GM12873 (cell line): ENCODE measurements at regions not wholly inside any gene's neighbourhood (a gene's known extent, or its start where the extent isn't known, plus 50 kb on each side); places are given as distances from the start of the nearest gene placed in this dataset.

Experiments
- TF ChIP-seq, protein P1 (sequence below): IDR thresholded peaks from 2 replicates; pipeline ENCODE4 v1.5.1; 2012; ENCODE audit warnings: low read depth, mild to moderate bottlenecking, moderate library complexity, low read length, control low read depth; ENCODE audit not compliant: insufficient read depth; ENCODE audit errors: missing control alignments

DNA sequence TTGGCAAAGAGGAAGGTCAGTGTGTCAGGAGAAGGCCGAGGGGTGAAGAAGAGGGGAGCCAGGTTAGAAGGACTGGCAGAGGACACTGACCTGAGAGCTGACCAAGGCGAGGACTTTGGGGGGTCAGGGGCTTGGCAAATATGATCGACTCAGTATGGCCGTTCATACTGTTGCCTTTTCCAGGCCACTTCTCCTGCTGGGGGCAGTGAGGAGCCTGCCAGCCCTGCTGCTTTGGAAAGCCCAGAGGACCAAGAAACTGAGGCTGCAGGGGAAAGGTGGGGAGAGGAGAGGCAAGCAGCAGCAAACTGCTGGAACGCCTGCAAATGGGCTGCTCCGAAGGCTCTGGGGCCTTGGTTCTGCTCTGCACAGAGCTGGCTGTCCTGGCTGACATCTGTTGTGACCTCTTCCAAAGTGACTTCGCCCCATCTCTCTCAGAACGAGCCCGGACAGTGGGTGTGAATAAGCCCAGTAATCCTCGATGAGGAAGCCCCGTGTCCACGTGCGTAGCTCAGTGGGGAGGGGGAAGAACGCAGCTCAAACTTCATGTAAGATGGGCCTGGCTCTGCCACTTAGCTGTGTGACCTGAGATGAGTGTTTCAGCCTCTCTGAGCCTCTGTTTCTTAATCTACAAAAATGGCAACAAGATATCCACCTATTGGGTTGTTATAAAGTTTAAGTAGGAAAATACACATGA, 111.3 kb downstream of the SALL1 start:
- TF ChIP-seq, protein P1, sequence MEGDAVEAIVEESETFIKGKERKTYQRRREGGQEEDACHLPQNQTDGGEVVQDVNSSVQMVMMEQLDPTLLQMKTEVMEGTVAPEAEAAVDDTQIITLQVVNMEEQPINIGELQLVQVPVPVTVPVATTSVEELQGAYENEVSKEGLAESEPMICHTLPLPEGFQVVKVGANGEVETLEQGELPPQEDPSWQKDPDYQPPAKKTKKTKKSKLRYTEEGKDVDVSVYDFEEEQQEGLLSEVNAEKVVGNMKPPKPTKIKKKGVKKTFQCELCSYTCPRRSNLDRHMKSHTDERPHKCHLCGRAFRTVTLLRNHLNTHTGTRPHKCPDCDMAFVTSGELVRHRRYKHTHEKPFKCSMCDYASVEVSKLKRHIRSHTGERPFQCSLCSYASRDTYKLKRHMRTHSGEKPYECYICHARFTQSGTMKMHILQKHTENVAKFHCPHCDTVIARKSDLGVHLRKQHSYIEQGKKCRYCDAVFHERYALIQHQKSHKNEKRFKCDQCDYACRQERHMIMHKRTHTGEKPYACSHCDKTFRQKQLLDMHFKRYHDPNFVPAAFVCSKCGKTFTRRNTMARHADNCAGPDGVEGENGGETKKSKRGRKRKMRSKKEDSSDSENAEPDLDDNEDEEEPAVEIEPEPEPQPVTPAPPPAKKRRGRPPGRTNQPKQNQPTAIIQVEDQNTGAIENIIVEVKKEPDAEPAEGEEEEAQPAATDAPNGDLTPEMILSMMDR, result no peak

DNA sequence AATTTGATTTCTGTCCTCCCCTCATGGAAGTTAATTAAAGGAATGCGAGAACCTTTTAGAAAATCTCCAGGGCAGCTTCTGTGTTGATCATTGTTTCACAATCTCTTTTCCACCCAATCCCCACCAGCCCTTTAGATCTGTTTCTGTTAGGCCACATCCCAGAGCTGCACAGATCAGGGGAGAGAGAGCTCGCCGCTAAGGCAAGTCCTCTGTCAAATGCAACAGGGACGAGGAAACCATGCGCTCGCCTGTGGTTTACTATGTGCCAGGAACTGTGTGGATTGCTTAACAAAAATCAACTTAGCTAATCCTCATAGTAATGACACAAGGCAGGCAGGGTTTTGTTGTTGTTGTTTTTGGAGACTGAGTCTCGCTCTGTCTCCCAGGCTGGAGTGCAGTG, 115.4 kb downstream of the SALL1 start:
- TF ChIP-seq, protein P1, result no peak

DNA sequence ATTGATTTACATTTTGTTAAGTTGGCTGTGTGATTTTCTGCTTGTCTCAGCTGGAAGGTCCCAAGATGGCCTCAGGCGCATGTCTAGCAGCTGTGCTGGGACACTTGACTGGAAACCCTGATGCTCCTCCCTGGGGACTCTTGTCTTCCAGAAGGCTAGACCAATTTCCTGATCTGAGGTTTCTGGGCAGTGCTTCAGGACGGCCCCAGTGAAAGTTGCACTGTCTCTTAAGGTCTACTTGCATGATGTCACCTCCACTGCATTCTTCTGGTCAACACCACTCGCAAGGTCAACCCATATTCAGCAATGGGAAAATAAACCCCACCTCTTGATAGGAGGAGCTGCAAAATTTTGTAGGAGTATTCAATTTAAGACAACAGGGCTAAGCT, 116.0 kb downstream of the SALL1 start:
- TF ChIP-seq, protein P1, result no peak

GRCh38 chr16:51034481-51035109, 116.5 kb downstream of the SALL1 start:
- TF ChIP-seq, protein P1, result no peak

DNA sequence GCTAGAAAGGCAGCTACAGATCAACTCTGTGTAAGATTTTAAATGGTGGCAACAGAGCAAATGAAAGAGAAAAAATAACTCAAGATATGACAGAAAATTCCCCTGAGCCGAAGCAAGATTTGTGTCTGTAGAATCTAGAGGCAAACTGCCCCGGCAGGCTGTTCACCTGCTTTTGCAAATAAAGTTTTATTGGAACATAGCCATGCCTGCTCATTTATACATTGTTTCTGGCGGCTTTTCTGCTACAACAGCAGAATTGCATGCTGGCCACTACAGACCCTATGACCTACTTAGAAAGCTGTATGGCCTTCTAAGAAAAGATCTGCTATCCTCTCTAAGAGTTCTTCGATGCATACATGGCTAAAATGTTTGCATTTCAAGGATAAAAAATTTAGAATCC, 119.5 kb downstream of the SALL1 start:
- TF ChIP-seq, protein P1, result no peak

DNA sequence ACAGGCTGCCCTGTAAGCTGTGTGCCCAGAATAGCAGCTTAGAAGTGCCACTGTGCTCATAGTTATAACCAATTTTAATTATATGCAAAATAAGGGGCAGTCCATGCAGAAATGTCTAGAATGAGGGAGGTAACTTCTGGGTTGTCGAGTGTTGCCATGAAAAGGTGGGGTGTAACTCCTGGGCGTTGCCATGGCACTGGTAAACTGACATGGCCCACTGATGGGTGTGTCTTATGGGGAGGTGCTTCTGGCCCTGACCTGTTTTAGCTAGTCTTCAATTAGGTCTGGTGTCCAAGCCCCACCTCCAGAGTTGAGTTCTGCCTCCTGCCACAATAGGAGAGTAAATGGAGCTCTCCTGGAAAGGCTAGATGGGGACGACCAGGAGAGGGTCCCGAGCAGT, 120.6 kb downstream of the SALL1 start:
- TF ChIP-seq, protein P1, result no peak

DNA sequence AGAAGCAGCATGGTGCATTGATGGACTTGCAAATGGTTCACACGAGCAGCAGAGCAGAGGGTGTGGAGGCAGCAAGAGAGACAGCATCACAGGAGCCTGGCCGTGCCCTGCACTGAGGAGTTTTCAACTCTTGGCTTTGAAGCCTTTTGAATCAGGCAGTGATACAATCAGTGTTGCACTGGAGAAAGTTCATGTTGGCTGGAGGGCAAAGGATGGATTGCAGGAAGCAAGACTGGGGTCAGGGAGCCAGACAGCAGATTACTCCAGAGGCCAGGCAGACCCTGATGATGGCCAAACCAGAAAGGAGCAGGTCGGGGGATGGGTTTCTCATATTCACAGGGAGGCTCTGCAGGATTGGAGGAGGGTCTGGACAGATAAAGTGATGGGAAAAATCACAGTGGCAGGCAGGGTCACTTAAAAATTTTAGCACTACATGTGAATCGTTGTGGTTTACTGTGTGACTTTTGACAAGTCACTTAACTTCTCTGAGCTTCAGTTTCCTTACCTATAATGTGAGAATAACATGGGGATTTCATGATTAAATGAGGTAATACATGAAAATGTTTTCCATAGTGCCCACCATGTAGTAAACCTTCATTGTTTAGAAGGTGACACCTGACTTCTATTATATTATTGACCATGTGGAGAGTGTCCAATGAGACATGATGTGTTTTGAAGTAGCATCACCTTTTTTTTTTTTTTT, 125.3 kb downstream of the SALL1 start:
- TF ChIP-seq, protein P1, result no peak
